Heart left ventricle (tissue), 13 donors: ENCODE measurements at regions not wholly inside any gene's neighbourhood (a gene's known extent, or its start where the extent isn't known, plus 50 kb on each side); places are given as distances from the start of the nearest gene placed in this dataset.

Experiments used
- CTCF ChIP-seq, 12 donors: fragments of 200-600 bp; sonication (generic) in 4 of 12; IDR thresholded peaks; one replicate each; pipeline versions ENCODE4 v1.5.0 to v1.8.0; 2018 to 2022; ENCODE audit warnings: antibody characterized with exemption in 12 of 12, mild to moderate bottlenecking in 5 of 12
- POLR2A ChIP-seq, 2 donors: fragments of 450-650 bp; IDR thresholded peaks; one replicate each; pipeline ENCODE4 v1.6.1; 2017; ENCODE audit warnings: antibody characterized with exemption in 2 of 2, mild to moderate bottlenecking in 2 of 2, moderate library complexity in 2 of 2
- donor health status: ischemic (EF 13 %, LVEDD 7.1; RV severe dilation, severe dysfunction).
- donor health status: DM: no; HTN: yes; CAD: no.
- donor health status: DM: no; HTN: no; CAD: no.
- donor health status: ischemic (EF 25% LVEDD 6.9; RV normal size, moderate dysfunction).
- donor health status: ischemic (EF 25% LVEDD 5.7; RV mildly dilated, moderate dysfunction).
- donor health status: ischemic (EF 35%, LVEDD 5.7; RV mildly dilated, moderate dysfunction).
- donor health status: nonischemic (EF 11% LVEDD 7.7; RV severe dilation, severe dysfunction).
- donor health status: DM: yes; HTN: yes; CAD: no.
- donor health status: PGD.
- donor health status: ischemic (EF 29% LVEDD 5.4; RV normal size, mild dysfunction).
- donor health status: nonischemic (EF 23%, LVEDD 6.1; RV moderate dilation, normal function).

GRCh38 chrX:121389976-121390714 is 342.7 kb downstream of the GLUD2 start:
- no peak for TF ChIP-seq CTCF (IDR thresholded peaks at IDR 0.05)
- no peak for TF ChIP-seq POLR2A (IDR thresholded peaks at IDR 0.05)
